ENCODE measurements at regions not wholly inside any gene's neighbourhood (a gene's known extent, or its start where the extent isn't known, plus 50 kb on each side); places are given as distances from the start of the nearest gene placed in this dataset.

GRCh38 chr7:118969370-118969769 is 744.9 kb downstream of the ANKRD7 start:
- TF ChIP-seq CTCF (IDR thresholded peaks at IDR 0.05; ENCODE audit: low read depth, low read length, missing input control) (no peak), TAF1 (conservative IDR thresholded peaks at IDR 0.05) (no peak), EGR1 (IDR thresholded peaks at IDR 0.05; ENCODE audit: low read depth in 2 of 2) (no peak), HNF4A (conservative IDR thresholded peaks at IDR 0.05) (no peak), SP1 (IDR thresholded peaks at IDR 0.05) (no peak)
- TF ChIP-seq, protein P1, sequence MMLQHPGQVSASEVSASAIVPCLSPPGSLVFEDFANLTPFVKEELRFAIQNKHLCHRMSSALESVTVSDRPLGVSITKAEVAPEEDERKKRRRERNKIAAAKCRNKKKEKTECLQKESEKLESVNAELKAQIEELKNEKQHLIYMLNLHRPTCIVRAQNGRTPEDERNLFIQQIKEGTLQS (IDR thresholded peaks at IDR 0.05), result no peak

Measured in liver (tissue), 3 donors.